ENCODE measurements at regions not wholly inside any gene's neighbourhood (a gene's known extent, or its start where the extent isn't known, plus 50 kb on each side); places are given as distances from the start of the nearest gene placed in this dataset.

DNA sequence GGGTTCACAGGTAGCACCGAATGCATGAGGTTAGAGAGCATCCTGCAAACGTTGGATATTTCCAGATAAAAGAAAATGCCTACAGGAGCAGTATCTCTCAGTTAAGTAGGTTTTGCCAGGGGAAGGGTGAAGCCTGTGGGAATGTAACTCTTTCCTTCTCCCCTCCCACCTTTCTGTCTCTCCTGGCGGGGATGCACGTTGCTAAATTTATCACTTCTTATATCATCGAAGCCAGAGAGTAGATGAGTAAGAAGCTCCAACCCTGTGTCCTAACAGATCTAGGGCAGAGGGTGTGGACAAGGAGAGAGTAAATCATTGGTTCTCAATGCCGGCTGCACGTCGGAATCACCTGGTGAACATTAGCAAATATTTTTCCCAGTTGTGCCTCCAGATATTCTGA is 457.5 kb downstream of the ENC1 start:
- Histone ChIP-seq H3K79me2 (replicated peaks; ENCODE audit: insufficient read depth, low read length) (no peaks in the 10 kb centered on the region), H3K27me3 (ENCODE audit: insufficient read depth, low read depth, low read length) (no peaks in the 10 kb centered on the region), H3K36me3 (ENCODE audit: insufficient read depth, low read length) (no peaks in the 10 kb centered on the region), H3F3A (ENCODE audit: insufficient read depth, low read length, poor library complexity, severe bottlenecking) (no peaks in the 10 kb centered on the region), H3K9me2 (ENCODE audit: insufficient read depth, low read length) (no peaks in the 10 kb centered on the region), H3K27ac (ENCODE audit: low read length) (no peak overlapping the region), H3K4me3 (ENCODE audit: low read length) (no peak overlapping the region), H4K20me1 (ENCODE audit: insufficient read depth) (no peaks in the 10 kb centered on the region), H3K4me2 (ENCODE audit: low read length) (no peak overlapping the region), H3K9ac (ENCODE audit: low read length) (no peak overlapping the region), H2AFZ (ENCODE audit: low read depth, low read length) (no peak overlapping the region), H3K9me3 (ENCODE audit: low read length) (no peaks in the 10 kb centered on the region)
- no peak for TF ChIP-seq SMC3 (conservative IDR thresholded peaks at IDR 0.05; ENCODE audit: poor library complexity)
- TF ChIP-seq, protein P1, sequence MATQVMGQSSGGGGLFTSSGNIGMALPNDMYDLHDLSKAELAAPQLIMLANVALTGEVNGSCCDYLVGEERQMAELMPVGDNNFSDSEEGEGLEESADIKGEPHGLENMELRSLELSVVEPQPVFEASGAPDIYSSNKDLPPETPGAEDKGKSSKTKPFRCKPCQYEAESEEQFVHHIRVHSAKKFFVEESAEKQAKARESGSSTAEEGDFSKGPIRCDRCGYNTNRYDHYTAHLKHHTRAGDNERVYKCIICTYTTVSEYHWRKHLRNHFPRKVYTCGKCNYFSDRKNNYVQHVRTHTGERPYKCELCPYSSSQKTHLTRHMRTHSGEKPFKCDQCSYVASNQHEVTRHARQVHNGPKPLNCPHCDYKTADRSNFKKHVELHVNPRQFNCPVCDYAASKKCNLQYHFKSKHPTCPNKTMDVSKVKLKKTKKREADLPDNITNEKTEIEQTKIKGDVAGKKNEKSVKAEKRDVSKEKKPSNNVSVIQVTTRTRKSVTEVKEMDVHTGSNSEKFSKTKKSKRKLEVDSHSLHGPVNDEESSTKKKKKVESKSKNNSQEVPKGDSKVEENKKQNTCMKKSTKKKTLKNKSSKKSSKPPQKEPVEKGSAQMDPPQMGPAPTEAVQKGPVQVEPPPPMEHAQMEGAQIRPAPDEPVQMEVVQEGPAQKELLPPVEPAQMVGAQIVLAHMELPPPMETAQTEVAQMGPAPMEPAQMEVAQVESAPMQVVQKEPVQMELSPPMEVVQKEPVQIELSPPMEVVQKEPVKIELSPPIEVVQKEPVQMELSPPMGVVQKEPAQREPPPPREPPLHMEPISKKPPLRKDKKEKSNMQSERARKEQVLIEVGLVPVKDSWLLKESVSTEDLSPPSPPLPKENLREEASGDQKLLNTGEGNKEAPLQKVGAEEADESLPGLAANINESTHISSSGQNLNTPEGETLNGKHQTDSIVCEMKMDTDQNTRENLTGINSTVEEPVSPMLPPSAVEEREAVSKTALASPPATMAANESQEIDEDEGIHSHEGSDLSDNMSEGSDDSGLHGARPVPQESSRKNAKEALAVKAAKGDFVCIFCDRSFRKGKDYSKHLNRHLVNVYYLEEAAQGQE (IDR thresholded peaks at IDR 0.05; ENCODE audit: borderline replicate concordance) = no peak
- no peak for TF ChIP-seq MXI1 (conservative IDR thresholded peaks at IDR 0.05; ENCODE audit: poor library complexity, severe bottlenecking)
- no peak for TF ChIP-seq RAD21 (conservative IDR thresholded peaks at IDR 0.05)
- no peak for TF ChIP-seq TAF1 (IDR thresholded peaks at IDR 0.05; ENCODE audit: low read depth)
- TF ChIP-seq POLR2AphosphoS5 (IDR thresholded peaks at IDR 0.05) = no peak
- TF ChIP-seq, protein P2, sequence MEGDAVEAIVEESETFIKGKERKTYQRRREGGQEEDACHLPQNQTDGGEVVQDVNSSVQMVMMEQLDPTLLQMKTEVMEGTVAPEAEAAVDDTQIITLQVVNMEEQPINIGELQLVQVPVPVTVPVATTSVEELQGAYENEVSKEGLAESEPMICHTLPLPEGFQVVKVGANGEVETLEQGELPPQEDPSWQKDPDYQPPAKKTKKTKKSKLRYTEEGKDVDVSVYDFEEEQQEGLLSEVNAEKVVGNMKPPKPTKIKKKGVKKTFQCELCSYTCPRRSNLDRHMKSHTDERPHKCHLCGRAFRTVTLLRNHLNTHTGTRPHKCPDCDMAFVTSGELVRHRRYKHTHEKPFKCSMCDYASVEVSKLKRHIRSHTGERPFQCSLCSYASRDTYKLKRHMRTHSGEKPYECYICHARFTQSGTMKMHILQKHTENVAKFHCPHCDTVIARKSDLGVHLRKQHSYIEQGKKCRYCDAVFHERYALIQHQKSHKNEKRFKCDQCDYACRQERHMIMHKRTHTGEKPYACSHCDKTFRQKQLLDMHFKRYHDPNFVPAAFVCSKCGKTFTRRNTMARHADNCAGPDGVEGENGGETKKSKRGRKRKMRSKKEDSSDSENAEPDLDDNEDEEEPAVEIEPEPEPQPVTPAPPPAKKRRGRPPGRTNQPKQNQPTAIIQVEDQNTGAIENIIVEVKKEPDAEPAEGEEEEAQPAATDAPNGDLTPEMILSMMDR (IDR thresholded peaks at IDR 0.05; ENCODE audit: poor library complexity, severe bottlenecking) = no peak
- no peak for TF ChIP-seq EP300 (conservative IDR thresholded peaks at IDR 0.05; ENCODE audit: poor library complexity, severe bottlenecking)
- TF ChIP-seq EZH2 (IDR thresholded peaks at IDR 0.05; ENCODE audit: borderline replicate concordance, insufficient read depth, low read length, poor library complexity, severe bottlenecking) = no peak

DNA sequence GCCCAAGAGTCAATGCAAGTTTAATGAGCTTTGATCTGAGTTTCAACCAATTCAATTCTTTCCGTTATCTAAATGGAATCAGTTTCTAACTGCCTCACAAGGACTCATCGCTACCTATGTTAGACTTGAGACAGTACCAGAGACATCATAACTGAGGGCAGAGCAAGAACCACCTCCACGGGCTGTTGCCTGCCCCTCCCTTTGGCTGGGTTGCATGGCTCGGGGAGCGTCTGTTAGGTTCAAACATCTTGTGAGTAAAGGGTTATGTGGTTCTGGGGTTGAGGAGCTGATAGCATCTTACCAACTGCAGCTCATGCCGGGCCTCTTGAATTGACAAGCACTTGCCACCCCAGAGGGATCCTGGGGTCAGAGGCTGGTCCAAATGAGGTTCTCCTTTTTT is 457.9 kb downstream of the ENC1 start:
- H3K9me3 ChIP-seq (ENCODE audit: low read length) = no peaks in the 10 kb centered on the region

DNA sequence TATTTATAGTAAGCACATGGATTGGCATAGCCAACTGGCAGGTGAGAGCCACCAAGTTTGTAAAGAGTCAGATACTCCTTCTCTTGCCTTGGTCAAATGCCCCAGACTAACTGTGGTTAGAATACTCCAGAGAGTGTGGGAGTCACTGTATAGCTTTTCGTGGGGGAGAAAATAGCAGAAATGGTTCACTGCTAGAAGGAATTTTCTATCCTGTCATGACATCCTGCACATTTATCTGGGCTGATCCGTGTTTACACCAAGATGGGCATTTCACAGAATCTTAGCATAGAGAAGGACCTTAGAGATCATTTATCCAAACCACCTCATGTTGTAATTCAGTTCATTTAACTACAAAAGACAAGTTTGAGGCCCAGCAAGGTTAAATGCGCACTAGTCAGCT is 460.8 kb downstream of the ENC1 start:
- Histone ChIP-seq H3K36me3 (ENCODE audit: insufficient read depth, low read length) (no peaks in the 10 kb centered on the region), H3K9me3 (ENCODE audit: low read length) (no peaks in the 10 kb centered on the region), H3K4me3 (ENCODE audit: low read length) (no peak overlapping the region), H3K79me2 (replicated peaks; ENCODE audit: insufficient read depth, low read length) (no peaks in the 10 kb centered on the region), H3K4me2 (ENCODE audit: low read length) (no peak overlapping the region), H3K9me2 (ENCODE audit: insufficient read depth, low read length) (no peaks in the 10 kb centered on the region), H2AFZ (ENCODE audit: low read depth, low read length) (no peak overlapping the region), H4K20me1 (ENCODE audit: insufficient read depth) (no peaks in the 10 kb centered on the region), H3K27ac (ENCODE audit: low read length) (no peak overlapping the region), H3K9ac (ENCODE audit: low read length) (no peak overlapping the region), H3K27me3 (ENCODE audit: insufficient read depth, low read depth, low read length) (no peaks in the 10 kb centered on the region), H3F3A (ENCODE audit: insufficient read depth, low read length, poor library complexity, severe bottlenecking) (no peaks in the 10 kb centered on the region)
- TF ChIP-seq, protein P1 (IDR thresholded peaks at IDR 0.05; ENCODE audit: borderline replicate concordance) = no peak
- no peak for TF ChIP-seq SMC3 (conservative IDR thresholded peaks at IDR 0.05; ENCODE audit: poor library complexity)
- TF ChIP-seq EZH2 (IDR thresholded peaks at IDR 0.05; ENCODE audit: borderline replicate concordance, insufficient read depth, low read length, poor library complexity, severe bottlenecking) = no peak
- TF ChIP-seq EP300 (conservative IDR thresholded peaks at IDR 0.05; ENCODE audit: poor library complexity, severe bottlenecking) = no peak
- TF ChIP-seq POLR2AphosphoS5 (IDR thresholded peaks at IDR 0.05) = no peak
- no peak for TF ChIP-seq TAF1 (IDR thresholded peaks at IDR 0.05; ENCODE audit: low read depth)

More for the DNA sequence above, 457.9 kb downstream of the ENC1 start:
- Histone ChIP-seq H3K27me3 (ENCODE audit: insufficient read depth, low read depth, low read length) (no peaks in the 10 kb centered on the region), H3K9ac (ENCODE audit: low read length) (no peak overlapping the region), H3K4me2 (ENCODE audit: low read length) (no peak overlapping the region), H3K4me3 (ENCODE audit: low read length) (no peak overlapping the region), H3K27ac (ENCODE audit: low read length) (no peak overlapping the region), H2AFZ (ENCODE audit: low read depth, low read length) (no peak overlapping the region), H3K9me2 (ENCODE audit: insufficient read depth, low read length) (no peaks in the 10 kb centered on the region), H3F3A (ENCODE audit: insufficient read depth, low read length, poor library complexity, severe bottlenecking) (no peaks in the 10 kb centered on the region), H4K20me1 (ENCODE audit: insufficient read depth) (no peaks in the 10 kb centered on the region), H3K36me3 (ENCODE audit: insufficient read depth, low read length) (no peaks in the 10 kb centered on the region), H3K79me2 (replicated peaks; ENCODE audit: insufficient read depth, low read length) (no peaks in the 10 kb centered on the region)
- TF ChIP-seq RAD21 (conservative IDR thresholded peaks at IDR 0.05) (no peak), SMC3 (conservative IDR thresholded peaks at IDR 0.05; ENCODE audit: poor library complexity) (no peak), TAF1 (IDR thresholded peaks at IDR 0.05; ENCODE audit: low read depth) (no peak)
